Lower leg skin (tissue), 4 donors: ENCODE measurements at regions not wholly inside any gene's neighbourhood (a gene's known extent, or its start where the extent isn't known, plus 50 kb on each side); places are given as distances from the start of the nearest gene placed in this dataset.

Experiments used
- DNase-seq, 2 donors: peaks; one replicate each; pipeline ENCODE4 v3.0.0-alpha.2; 2019; ENCODE audit warnings: low spot score in 2 of 2
- H3K4me3 ChIP-seq: fragments of 200-600 bp; sonication (generic); 2 replicates; pipeline ENCODE4 v1.5.1; 2017; ENCODE audit warnings: mild to moderate bottlenecking, low read depth; ENCODE audit not compliant: poor library complexity, severe bottlenecking
- POLR2A ChIP-seq, 2 donors: fragments of 450-650 bp; IDR thresholded peaks; one replicate each; pipeline ENCODE4 v1.6.1; 2016 to 2017; ENCODE audit warnings: antibody characterized with exemption in 2 of 2, mild to moderate bottlenecking in 1 of 2, moderate library complexity in 1 of 2
- WGBS, 2 donors: methylation state at CpG; one replicate each; pipeline ENCODE4 v1.1.5; 2018; 5-methylcytosine and 5-hydroxymethylcytosine counted together
- intact Hi-C: fragments of 100-400 bp; cut with DNase I; formaldehyde crosslinking; loops from one replicate; pipeline ENCODE4 v1.15.0; 2023; ENCODE audit warnings: low total_unique reads
- TF ChIP-seq, protein P1 (sequence below), 3 donors: fragments of 450-650 bp; IDR thresholded peaks; one replicate each; pipeline ENCODE4 v1.5.1; 2016; ENCODE audit warnings: antibody characterized with exemption in 3 of 3, mild to moderate bottlenecking in 3 of 3, moderate library complexity in 2 of 3

DNA sequence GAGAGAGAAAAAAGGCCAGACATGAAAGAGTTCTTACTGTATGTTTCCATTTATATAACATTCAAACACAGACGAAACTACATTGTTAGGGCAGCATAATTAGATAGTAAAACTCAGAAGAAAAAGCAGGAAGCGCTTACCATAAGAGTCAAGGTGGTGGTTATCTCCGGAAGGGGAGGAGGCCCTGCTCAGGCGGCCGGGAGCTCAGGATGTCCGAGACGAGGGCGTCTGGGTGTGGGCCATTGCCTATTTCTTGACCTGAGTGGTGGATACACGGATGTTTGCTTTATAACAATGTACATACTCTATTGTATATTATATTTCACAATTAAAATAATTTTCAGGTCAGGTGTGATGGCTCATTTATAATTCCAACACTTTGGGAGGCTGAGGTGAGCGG lies 80.9 kb upstream of the COL5A1 start:
- WGBS, 2 donors: 69 to 80% methylated on average over 10 of the region's 10 CpGs
- no peak for DNase-seq
- H3K4me3 ChIP-seq: no peak overlapping the region
- intact Hi-C loops: no loop called here
- TF ChIP-seq, protein P1, sequence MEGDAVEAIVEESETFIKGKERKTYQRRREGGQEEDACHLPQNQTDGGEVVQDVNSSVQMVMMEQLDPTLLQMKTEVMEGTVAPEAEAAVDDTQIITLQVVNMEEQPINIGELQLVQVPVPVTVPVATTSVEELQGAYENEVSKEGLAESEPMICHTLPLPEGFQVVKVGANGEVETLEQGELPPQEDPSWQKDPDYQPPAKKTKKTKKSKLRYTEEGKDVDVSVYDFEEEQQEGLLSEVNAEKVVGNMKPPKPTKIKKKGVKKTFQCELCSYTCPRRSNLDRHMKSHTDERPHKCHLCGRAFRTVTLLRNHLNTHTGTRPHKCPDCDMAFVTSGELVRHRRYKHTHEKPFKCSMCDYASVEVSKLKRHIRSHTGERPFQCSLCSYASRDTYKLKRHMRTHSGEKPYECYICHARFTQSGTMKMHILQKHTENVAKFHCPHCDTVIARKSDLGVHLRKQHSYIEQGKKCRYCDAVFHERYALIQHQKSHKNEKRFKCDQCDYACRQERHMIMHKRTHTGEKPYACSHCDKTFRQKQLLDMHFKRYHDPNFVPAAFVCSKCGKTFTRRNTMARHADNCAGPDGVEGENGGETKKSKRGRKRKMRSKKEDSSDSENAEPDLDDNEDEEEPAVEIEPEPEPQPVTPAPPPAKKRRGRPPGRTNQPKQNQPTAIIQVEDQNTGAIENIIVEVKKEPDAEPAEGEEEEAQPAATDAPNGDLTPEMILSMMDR (IDR thresholded peaks at IDR 0.05): no peak

DNA sequence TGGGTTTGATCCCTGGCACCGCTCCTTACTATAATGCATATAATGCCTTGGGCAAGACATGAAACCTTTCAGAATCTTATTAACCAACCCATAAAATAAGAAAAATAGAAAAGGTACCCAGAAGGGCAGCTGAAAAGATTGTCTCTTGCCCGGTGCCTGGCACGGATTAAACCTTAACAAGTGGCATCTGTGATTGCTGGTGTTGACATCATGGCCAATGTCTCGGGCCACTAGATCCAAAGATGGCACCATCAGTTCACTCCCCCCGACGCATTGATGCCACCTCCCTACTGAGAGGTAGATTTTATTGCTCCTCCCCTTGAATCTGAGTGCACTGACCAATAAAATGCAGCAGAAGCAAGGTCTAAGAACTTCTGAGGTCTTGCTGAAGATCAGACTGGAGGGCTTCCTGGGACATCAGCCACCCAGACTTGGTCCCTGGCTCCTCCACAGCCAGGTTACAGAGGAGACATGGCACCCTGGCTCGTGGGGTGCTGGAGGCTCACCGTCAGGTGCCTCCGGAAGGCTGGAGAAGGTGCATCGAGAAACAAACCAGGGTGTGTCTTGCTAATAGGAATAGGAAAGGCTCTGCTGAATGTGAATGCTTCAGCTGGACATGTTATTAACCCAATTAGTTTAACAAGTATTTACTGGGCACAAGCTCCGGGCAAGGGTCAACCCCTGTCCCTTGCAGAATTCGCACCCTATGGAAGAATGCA lies 80.0 kb upstream of the COL5A1 start:
- intact Hi-C loops: no loop called here
- 88 to 91% methylated on average over 12 of the region's 12 CpGs for WGBS, 2 donors
- peak in 1 of 2 donors; percentile 58 for DNase-seq
- no peak overlapping the region for H3K4me3 ChIP-seq
- TF ChIP-seq, protein P1 (IDR thresholded peaks at IDR 0.05): no peak
- no peak for TF ChIP-seq POLR2A (IDR thresholded peaks at IDR 0.05)

DNA sequence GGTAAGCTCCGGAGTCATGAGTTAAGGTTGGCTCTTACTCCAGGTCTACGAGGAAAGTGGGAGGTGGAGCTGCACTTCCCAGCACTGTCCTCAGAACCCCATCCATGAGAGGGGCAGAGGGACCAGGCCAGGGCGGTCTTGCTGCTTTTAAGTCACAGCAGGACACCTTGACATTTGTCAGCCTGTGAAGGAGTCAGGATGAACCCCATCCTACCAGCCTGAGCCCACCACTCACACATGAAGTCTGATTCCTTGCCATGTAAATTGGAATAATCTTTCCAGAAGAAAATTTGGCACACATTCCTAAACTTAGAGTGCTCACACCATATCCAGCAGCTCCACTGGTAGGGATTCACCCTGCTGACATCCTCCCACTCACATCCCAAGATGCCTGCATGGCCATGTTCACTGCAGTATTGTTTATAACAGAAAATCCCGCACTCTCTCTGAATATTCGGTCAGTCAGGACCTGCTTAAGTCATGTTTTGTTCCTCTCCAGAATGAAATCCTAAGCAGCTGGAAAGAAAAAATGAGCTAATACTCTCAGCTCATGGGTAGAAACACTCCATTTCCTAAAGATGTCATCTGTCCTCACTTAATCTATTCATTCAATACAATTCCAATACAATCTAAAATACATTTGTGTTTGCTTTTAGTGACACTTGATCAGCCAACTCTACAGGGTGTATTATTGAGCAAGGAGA lies 79.3 kb upstream of the COL5A1 start:
- intact Hi-C loops: no loop called here
- 69 to 83% methylated on average over 5 of the region's 5 CpGs for WGBS, 2 donors
- TF ChIP-seq POLR2A (IDR thresholded peaks at IDR 0.05): no peak
- TF ChIP-seq, protein P1 (IDR thresholded peaks at IDR 0.05): no peak
- peak in 1 of 2 donors; percentile 61 for DNase-seq
- no peak overlapping the region for H3K4me3 ChIP-seq

DNA sequence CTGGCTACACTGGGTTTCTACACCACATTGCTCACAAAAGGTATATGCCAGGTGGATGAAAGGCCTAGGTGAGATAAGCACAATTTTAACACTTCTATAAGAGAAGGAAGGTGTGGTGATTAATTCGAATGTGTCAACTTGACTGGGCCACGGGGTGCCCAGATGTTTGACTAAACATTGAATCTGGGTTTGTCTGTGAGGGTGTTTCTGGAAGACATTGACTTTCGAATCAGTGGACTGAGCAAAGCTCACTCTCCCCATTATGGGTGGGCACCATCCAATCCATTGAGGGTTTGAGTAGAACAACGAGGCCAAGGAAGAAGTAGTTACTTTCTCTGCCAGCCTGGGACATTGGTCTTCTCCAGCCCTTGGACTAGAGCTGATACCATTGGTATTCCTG lies 78.2 kb upstream of the COL5A1 start:
- H3K4me3 ChIP-seq: no peak overlapping the region
- intact Hi-C loops: no loop called here
- TF ChIP-seq, protein P1 (IDR thresholded peaks at IDR 0.05): no peak
- TF ChIP-seq POLR2A (IDR thresholded peaks at IDR 0.05): no peak
- no peak for DNase-seq
- WGBS, 2 donors: 91 to 94% methylated on average over 4 of the region's 4 CpGs

DNA sequence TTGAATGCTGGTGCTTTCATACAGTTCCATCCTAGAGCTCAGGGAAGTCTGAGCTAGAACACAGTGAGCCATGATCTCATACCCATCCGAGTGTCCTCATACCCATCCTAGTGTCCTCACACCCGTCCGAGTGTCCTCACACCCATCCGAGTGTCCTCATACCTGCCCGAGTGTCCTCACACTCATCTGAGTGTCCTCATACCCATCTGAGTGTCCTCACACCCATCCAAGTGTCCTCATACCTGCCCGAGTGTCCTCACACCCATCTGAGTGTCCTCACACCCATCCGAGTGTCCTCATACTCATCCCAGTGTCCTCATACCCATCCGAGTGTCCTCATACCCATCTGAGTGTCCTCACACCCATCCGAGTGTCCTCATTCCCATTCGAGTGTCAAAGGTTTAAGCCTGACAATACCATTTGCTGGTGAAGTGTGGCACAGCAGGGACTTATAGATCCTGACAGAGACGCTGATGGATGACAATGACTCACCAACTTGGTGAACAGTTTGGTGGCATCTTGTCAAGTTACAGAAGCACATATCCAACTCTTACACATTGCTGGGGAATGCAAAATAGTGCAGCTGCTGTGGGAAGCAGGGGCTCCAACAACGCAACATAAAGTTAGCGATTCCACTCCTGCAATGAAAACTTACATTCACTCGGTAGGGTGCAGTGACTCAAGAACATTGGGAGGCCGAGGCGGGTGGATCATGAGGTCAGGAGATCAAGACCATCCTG lies 77.0 kb upstream of the COL5A1 start:
- no peak overlapping the region for H3K4me3 ChIP-seq
- TF ChIP-seq, protein P1 (IDR thresholded peaks at IDR 0.05): no peak
- no peak for TF ChIP-seq POLR2A (IDR thresholded peaks at IDR 0.05)
- WGBS, 2 donors: 79 to 80% methylated on average over 16 of the region's 16 CpGs
- DNase-seq: peak in 1 of 2 donors; percentile 68
- intact Hi-C loops: no loop called here
